Stimulated activated naive B cell treated with anti-CD40 and anti-IgM and Interleukin-4, amounts not matched to agents 10 μg/mL and 1 μg/mL and 100 μg/mL, for 72 hours (primary cell): ENCODE measurements at regions not wholly inside any gene's neighbourhood (a gene's known extent, or its start where the extent isn't known, plus 50 kb on each side); places are given as distances from the start of the nearest gene placed in this dataset.
"Not testable (repeated sequence)": the region's sequence is repeated elsewhere in the genome, so short reads cannot be mapped to it uniquely, and the experiment has no call there.

Experiments used
- ATAC-seq, 2 donors: fragments of 150-1000 bp; cut with Tn5 transposase; replicated peaks; 2 replicates each; pipeline ENCODE4 v1.10.0; 2021; ENCODE audit warnings: moderate library complexity in 1 of 2
- DNase-seq: peaks from one replicate; pipeline ENCODE4 v3.0.0; 2021
- H3K27ac Mint-ChIP-seq: one replicate; pipeline ENCODE4 v1.8.0; 2022; ENCODE audit warnings: mild to moderate bottlenecking, mixed read lengths
- H3K27me3 Mint-ChIP-seq, 2 donors: one replicate each; pipeline ENCODE4 v1.8.0; 2022; ENCODE audit warnings: mixed read lengths in 2 of 2
- H3K36me3 Mint-ChIP-seq, 2 donors: one replicate each; pipeline ENCODE4 v1.8.0; 2022; ENCODE audit warnings: mixed read lengths in 2 of 2, mild to moderate bottlenecking in 1 of 2
- H3K4me1 Mint-ChIP-seq, 2 donors: one replicate each; pipeline ENCODE4 v1.8.0; 2022; ENCODE audit warnings: mixed read lengths in 2 of 2, mild to moderate bottlenecking in 1 of 2
- H3K4me3 Mint-ChIP-seq, 2 donors: one replicate each; pipeline ENCODE4 v1.8.0; 2022; ENCODE audit warnings: mild to moderate bottlenecking in 2 of 2, mixed read lengths in 2 of 2, moderate library complexity in 1 of 2
- H3K9me3 Mint-ChIP-seq, 2 donors: one replicate each; pipeline ENCODE4 v1.8.0; 2022; ENCODE audit warnings: mixed read lengths in 2 of 2, mild to moderate bottlenecking in 1 of 2

DNA sequence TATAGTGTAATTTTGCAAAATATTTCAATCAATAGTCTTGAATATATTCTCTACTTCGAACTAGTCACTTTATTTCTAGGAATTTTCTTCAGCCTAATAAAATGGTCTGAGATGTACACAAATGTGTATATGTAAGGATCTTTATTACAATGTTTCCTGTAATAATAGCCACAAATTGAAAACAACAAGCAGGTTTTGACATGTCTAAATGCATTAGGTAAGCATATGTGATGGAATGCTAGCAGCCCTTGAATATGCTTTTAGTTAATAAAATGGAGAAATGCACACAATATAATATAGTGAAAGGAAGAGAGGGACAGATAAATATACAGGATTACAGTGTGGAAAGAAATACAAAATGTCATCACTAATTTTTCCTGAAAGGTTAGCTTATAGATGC, 196.5 kb upstream of the IRX5 start:
- DNase-seq (no peak), ATAC-seq (no peak)
- H3K4me3 Mint-ChIP-seq: no peak overlapping the region
- H3K4me1 Mint-ChIP-seq: no peaks in the 10 kb centered on the region
- H3K27me3 Mint-ChIP-seq: no peaks in the 10 kb centered on the region
- H3K36me3 Mint-ChIP-seq: no peaks in the 10 kb centered on the region
- H3K9me3 Mint-ChIP-seq: no peaks in the 10 kb centered on the region
- H3K27ac Mint-ChIP-seq: no peak overlapping the region

DNA sequence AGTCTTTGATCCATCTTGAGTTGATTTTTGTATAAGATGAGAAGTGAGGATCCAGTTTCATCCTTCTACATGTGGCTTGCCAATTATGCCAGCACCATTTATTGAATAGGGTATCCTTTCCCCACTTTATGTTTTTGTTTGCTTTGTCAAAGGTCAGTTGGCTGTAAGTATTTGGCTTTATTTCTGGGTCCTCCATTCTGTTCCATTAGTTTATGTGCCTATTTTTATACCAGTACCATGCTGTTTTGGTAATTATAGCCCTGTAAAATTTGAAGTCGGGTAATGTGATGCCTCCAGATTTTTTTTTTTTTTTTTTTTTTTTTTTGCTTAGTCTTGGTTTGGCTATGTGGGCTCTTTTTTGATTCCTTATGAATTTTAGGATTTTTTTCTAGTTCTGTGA, 203.0 kb upstream of the IRX5 start:
- not testable (repeated sequence) for H3K27me3 Mint-ChIP-seq, H3K36me3 Mint-ChIP-seq, ATAC-seq, DNase-seq, H3K4me3 Mint-ChIP-seq, H3K27ac Mint-ChIP-seq, H3K9me3 Mint-ChIP-seq, H3K4me1 Mint-ChIP-seq

DNA sequence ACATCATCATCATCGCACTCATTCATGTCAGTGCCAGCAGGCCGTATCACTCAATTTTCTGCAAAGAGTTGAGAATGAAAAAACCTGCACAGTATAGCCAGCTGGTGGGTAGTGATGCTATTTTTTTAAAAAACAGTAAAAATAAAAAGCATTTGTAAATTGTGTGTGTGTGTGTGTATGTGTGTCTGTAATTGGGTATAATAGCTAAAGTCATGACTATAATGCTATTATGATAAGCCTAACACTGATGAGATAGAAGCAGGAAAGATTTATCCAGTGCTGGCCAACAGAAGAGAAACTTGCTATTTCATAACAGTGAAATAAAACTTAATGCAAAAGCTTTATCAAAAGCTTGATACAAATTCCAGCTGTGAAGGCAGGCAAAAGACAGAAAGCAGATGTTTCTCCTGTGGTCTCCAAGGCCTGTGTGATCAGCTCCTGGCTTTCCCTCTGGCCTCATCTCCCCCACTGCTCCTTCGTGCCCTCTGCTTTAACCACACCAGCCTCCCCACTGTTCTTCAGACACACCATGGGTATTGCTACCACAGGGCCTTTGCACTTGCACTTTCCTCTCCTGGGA, 206.2 kb upstream of the IRX5 start:
- Mint-ChIP-seq H3K27me3 (no peaks in the 10 kb centered on the region), H3K4me1 (no peaks in the 10 kb centered on the region), H3K9me3 (peaks cover 10 to 12% of the 10 kb centered on the region in 2 donors), H3K4me3 (no peak overlapping the region), H3K27ac (no peak overlapping the region), H3K36me3 (no peaks in the 10 kb centered on the region)
- DNase-seq: no peak
- no peak for ATAC-seq

DNA sequence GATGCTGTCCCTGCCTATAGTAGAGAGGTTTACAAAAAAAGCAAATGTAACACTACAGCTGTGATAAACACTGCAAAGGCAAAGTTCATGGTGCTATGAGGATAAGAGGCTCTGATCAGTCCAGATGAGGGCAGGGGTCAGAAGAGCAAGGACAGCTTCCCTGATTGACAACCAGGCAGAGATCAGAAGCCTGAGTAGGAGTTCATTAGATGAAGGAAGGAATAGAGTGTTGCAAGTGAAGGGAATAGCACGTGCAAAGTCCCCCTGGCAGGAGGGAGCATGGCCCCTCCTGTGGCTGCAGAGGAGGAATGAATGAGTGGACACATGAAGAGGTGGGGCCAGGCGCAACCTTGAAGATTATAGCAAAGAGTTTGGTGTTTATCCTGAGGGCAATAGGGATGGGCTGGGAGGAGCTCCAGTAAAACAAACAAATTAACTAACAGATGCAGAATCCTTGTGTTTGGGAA, 208.4 kb upstream of the IRX5 start:
- H3K9me3 Mint-ChIP-seq: peaks cover 15 to 16% of the 10 kb centered on the region in 2 donors
- no peak overlapping the region for H3K27ac Mint-ChIP-seq
- H3K4me1 Mint-ChIP-seq: no peaks in the 10 kb centered on the region

DNA sequence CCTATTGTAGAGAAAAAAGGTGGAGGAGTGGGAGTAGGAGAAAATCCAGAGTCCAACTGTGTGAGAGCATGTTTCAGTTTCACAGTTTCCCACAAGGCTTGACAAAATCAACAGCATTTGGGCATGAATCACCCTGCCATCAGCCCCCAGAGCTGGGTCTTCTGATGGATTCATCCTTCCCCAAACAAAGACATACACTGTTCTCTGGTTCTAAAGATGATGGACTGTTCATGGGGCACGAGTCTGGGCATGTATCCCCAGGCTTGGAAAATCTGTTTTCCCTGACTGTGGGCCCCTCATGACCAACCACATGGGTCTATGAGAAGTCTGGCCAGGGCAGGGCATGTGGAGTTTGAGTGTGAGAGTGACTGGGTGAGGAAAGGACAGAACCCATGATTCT, 210.4 kb upstream of the IRX5 start:
- DNase-seq: no peak
- Mint-ChIP-seq H3K9me3 (peaks cover 11 to 12% of the 10 kb centered on the region in 2 donors), H3K27me3 (no peaks in the 10 kb centered on the region), H3K36me3 (no peaks in the 10 kb centered on the region), H3K4me3 (no peak overlapping the region), H3K4me1 (no peaks in the 10 kb centered on the region), H3K27ac (no peak overlapping the region)
- ATAC-seq: no peak

More for the DNA sequence above, 208.4 kb upstream of the IRX5 start:
- H3K36me3 Mint-ChIP-seq: no peaks in the 10 kb centered on the region
- ATAC-seq: no peak
- H3K27me3 Mint-ChIP-seq: no peaks in the 10 kb centered on the region
- no peak for DNase-seq
- no peak overlapping the region for H3K4me3 Mint-ChIP-seq

DNA sequence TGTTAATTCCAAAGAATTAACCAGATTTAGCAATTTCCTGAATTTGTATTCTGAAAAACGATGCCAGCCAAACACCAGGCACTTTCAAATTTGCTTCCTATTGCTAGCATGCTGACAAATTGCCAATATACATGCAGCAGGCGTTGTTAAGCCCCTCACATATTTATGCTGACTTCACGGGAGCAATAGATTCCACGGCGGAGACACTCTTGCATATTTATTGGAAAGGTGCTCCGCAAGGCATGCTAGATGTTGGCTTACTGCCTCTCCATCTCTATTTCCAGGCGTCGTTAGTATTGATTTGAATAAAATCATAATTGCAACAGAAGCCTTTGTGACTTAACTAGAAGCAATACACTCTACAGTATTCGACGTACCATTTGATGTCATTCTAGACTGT, 211.0 kb upstream of the IRX5 start:
- Mint-ChIP-seq H3K27me3 (no peaks in the 10 kb centered on the region), H3K27ac (no peak overlapping the region), H3K36me3 (no peaks in the 10 kb centered on the region), H3K9me3 (peaks cover 12% of the 10 kb centered on the region in 2 donors), H3K4me1 (no peaks in the 10 kb centered on the region), H3K4me3 (no peak overlapping the region)
- ATAC-seq: no peak
- DNase-seq: no peak

DNA sequence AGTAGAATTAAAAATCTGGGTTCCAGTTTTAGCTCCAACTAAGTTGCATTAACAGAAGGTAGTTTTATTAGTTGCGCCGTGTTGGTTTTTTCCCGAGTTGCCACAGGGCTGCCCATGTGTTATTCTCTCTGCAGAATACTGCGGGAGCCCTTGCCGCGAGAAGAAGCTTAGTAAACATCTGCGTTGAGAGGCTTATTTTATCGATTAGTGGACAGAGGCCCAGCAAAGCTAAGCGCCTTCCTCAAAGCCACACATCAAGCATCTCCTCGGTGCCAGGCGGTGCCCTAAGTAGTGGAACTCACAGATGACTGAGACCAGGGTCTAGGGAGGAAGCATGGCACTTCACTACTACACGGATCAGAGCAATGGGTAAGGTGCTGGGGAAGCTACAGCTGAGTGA, 212.3 kb upstream of the IRX5 start:
- DNase-seq: no peak
- no peaks in the 10 kb centered on the region for H3K27me3 Mint-ChIP-seq
- no peak for ATAC-seq
- H3K4me3 Mint-ChIP-seq: no peak overlapping the region
- no peaks in the 10 kb centered on the region for H3K36me3 Mint-ChIP-seq
- no peak overlapping the region for H3K27ac Mint-ChIP-seq
- H3K9me3 Mint-ChIP-seq: peaks cover 12% of the 10 kb centered on the region in 2 donors
- H3K4me1 Mint-ChIP-seq: no peaks in the 10 kb centered on the region

DNA sequence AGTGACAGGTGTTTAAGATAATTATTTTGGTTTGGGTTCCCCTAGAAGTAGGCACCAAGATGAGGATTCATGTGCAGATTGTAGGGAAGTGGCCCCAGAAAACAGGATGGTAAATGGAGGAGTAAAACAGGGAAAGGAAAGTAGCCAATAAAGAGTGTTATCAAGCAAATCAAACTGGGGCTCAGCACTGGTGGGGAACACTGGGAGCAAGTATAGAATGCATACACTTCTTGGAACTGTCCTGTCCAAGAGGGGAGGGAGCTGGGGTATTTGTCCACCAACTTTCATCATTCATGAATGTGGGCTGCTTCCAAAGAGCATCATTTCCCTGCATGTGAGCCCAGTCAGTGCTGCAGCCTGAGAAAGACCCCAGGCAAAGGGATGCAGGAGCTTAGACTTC, 215.7 kb upstream of the IRX5 start:
- no peak overlapping the region for H3K27ac Mint-ChIP-seq
- no peaks in the 10 kb centered on the region for H3K4me1 Mint-ChIP-seq
- H3K36me3 Mint-ChIP-seq: no peaks in the 10 kb centered on the region
- ATAC-seq: no peak
- no peak overlapping the region for H3K4me3 Mint-ChIP-seq
- no peak for DNase-seq
- H3K27me3 Mint-ChIP-seq: peaks cover 0 to 6% of the 10 kb centered on the region in 2 donors
- H3K9me3 Mint-ChIP-seq: peaks cover 4 to 7% of the 10 kb centered on the region in 2 donors

DNA sequence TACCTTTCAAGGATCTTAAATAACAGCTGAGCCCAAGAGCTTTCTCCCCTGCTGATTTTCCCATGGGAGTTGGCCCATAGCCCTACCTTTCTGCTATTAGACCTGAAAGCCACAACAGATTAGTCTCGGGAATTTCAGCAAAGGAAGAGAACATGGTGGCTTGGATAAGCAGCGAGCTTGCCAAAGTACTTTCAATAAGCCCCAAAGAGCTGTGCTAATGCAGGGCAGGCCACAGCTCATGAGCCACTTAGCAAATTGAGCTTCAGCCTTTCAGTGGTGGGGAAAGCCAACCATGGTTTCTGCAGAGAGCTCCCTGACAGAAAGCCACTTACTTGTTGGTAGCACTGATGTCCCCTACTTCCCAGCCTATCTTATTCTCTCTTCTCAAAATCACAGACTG, 217.8 kb upstream of the IRX5 start:
- peaks cover 0 to 3% of the 10 kb centered on the region in 2 donors for H3K9me3 Mint-ChIP-seq
- no peak overlapping the region for H3K27ac Mint-ChIP-seq
- no peak for ATAC-seq
- DNase-seq: no peak
- H3K36me3 Mint-ChIP-seq: no peaks in the 10 kb centered on the region
- no peak overlapping the region for H3K4me3 Mint-ChIP-seq
- H3K4me1 Mint-ChIP-seq: no peaks in the 10 kb centered on the region
- H3K27me3 Mint-ChIP-seq: peaks cover 0 to 6% of the 10 kb centered on the region in 2 donors

DNA sequence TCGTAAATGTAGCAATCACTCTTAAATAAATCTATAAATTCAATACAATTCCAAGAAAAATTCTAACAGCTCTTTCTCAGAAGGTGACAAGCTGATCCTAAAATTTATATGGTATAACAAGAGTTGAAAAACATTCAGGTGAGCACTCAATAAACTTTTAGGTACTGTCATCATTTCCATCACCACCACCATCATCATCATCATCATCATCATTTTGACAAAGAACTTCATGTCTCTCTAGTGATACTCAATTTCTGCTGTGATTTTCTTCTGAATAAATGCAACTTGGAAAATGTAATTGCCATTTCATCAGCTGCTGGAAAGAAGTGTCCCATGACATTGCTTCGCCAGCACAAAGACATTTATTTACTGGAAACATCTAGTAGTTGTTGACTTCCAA, 222.9 kb upstream of the IRX5 start:
- ATAC-seq: no peak
- Mint-ChIP-seq H3K4me3 (no peak overlapping the region), H3K27me3 (peaks cover 0 to 6% of the 10 kb centered on the region in 2 donors), H3K4me1 (no peaks in the 10 kb centered on the region), H3K36me3 (no peaks in the 10 kb centered on the region), H3K27ac (no peak overlapping the region), H3K9me3 (peaks cover 0 to 2% of the 10 kb centered on the region in 2 donors)
- no peak for DNase-seq

DNA sequence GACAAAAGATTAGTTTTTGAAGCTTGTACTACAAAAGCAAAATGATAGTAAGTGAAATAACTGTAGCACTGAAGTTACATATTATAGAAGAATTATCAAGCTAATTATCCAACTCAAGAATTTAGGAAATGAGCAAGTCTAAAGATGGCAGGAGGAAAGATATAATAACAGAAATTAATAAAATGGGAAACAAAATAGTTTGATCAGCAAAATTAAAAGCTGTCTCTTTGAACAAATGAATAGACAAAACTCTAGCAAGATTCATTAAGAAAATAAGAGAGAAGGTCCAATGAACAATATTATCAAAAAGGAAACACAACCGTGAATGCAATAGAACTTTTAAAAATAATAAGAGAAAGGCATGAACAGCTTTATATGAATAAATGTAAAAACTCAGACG, 224.3 kb upstream of the IRX5 start:
- H3K27ac Mint-ChIP-seq: no peak overlapping the region
- no peaks in the 10 kb centered on the region for H3K36me3 Mint-ChIP-seq
- DNase-seq (no peak), ATAC-seq (no peak)
- no peaks in the 10 kb centered on the region for H3K27me3 Mint-ChIP-seq
- no peaks in the 10 kb centered on the region for H3K4me1 Mint-ChIP-seq
- peaks cover 0 to 2% of the 10 kb centered on the region in 2 donors for H3K9me3 Mint-ChIP-seq
- H3K4me3 Mint-ChIP-seq: no peak overlapping the region

DNA sequence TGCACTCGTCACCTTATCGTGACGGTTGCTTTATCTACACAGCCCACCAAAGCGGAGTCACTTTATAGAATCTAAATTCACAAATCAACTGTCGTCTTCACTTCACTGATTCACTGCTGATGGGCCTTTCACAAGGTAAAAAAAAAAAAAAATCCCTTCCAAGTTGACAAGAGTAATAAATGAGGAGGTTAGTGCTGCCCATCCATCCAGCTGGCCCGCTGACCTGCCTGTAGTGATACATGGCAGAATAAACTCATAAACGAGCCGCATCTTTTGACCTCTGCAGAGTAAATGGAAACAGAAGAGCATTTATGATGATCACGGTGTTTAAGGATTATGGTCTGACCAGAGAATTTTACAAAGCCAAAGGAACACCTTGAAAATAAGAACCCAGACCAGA, 227.3 kb upstream of the IRX5 start:
- Mint-ChIP-seq H3K27me3 (no peaks in the 10 kb centered on the region), H3K4me3 (no peak overlapping the region), H3K27ac (no peak overlapping the region), H3K9me3 (no peaks in the 10 kb centered on the region), H3K36me3 (no peaks in the 10 kb centered on the region), H3K4me1 (no peaks in the 10 kb centered on the region)
- ATAC-seq (no peak), DNase-seq (no peak)

DNA sequence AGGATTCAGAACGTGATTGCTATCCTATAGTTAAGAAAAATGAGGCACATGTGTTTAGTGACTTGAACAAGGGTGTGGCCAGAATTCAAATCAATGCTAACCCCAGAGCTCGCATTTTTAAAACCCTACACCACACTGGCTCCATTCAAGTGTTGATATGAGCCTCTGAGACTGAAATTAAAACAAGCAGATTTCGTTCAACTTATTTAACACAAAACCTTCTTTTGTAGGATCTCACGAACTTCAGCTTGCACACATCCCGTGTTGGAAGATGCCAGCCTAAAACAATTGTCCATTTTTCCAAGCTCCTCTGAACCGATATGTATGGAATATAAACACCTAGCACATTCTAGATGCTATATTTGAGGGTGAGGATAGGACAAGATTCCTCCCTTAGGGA, 231.0 kb upstream of the IRX5 start:
- Mint-ChIP-seq H3K9me3 (no peaks in the 10 kb centered on the region), H3K36me3 (no peaks in the 10 kb centered on the region), H3K4me1 (no peaks in the 10 kb centered on the region), H3K27me3 (no peaks in the 10 kb centered on the region), H3K4me3 (no peak overlapping the region), H3K27ac (no peak overlapping the region)
- DNase-seq (no peak), ATAC-seq (no peak)

DNA sequence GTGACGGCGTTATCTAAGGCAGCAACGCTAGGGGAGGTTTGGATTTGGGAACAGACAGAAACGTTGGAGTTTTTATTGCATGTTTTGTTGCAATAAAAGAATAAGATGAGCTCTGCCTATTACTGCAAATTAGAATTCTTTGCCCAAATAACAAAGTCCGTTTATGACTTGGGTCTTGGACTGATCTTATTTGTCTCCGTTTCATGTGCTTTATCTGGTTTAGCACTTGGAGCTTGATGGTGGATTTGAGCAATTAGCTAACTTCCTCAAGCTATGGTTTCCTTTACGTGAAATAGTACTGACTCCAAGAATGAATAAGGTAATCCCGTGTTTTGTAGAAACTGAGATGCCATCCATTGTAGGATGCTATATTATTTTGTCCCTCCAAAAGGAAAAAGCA, 233.0 kb upstream of the IRX5 start:
- ATAC-seq: no peak
- Mint-ChIP-seq H3K36me3 (no peaks in the 10 kb centered on the region), H3K27ac (no peak overlapping the region), H3K4me3 (no peak overlapping the region), H3K9me3 (peaks cover 0 to 1% of the 10 kb centered on the region in 2 donors), H3K27me3 (no peaks in the 10 kb centered on the region), H3K4me1 (no peaks in the 10 kb centered on the region)
- no peak for DNase-seq

DNA sequence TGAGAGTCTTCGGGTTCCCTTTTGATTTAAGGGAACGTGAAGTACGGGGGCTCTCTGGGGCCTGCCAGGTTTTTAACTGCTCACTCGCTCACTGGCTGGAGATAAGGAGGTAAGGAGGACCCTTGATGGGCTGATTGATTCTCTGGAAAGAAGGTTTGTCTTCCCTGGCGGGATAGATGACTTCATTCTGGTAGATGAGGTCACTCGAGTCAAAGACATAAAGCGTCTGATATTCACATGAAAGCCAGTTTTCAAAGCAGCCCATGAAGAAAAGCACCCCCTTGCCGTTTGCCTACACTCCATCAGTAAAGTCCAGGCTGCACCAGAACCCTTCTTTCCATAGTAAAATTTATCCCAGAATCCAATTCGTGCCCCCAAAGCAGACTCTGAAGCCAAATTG, 233.7 kb upstream of the IRX5 start:
- ATAC-seq (no peak), DNase-seq (no peak)
- no peaks in the 10 kb centered on the region for H3K4me1 Mint-ChIP-seq
- H3K9me3 Mint-ChIP-seq: peaks cover 0 to 1% of the 10 kb centered on the region in 2 donors
- no peak overlapping the region for H3K27ac Mint-ChIP-seq
- H3K4me3 Mint-ChIP-seq: no peak overlapping the region
- H3K27me3 Mint-ChIP-seq: no peaks in the 10 kb centered on the region
- H3K36me3 Mint-ChIP-seq: no peaks in the 10 kb centered on the region

DNA sequence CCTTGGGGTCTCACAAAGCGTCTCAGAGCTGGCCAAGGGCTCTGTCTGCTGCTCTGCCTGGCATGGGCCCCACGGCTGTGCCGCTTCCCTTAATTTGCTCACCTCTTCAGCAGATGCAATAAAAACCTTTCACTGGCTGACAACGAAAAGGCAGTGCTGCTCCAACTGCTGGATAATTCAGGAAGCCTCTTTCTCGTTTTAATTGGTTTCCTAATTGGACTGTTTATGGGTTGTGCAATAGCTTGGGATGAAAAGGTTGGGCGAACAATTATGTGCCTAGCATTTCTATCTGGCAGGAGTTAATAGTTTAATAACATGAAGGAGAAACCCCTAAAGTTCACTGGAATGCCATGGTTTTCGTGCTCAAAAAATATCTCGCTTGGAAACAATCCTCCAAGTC, 234.1 kb upstream of the IRX5 start:
- H3K4me3 Mint-ChIP-seq: no peak overlapping the region
- no peak overlapping the region for H3K27ac Mint-ChIP-seq

More for the DNA sequence above, 234.1 kb upstream of the IRX5 start:
- no peaks in the 10 kb centered on the region for H3K36me3 Mint-ChIP-seq
- ATAC-seq (no peak), DNase-seq (no peak)
- no peaks in the 10 kb centered on the region for H3K27me3 Mint-ChIP-seq
- H3K4me1 Mint-ChIP-seq: no peaks in the 10 kb centered on the region
- H3K9me3 Mint-ChIP-seq: peaks cover 0 to 1% of the 10 kb centered on the region in 2 donors
